ENCODE measurements at regions not wholly inside any gene's neighbourhood (a gene's known extent, or its start where the extent isn't known, plus 50 kb on each side); places are given as distances from the start of the nearest gene placed in this dataset.

DNA sequence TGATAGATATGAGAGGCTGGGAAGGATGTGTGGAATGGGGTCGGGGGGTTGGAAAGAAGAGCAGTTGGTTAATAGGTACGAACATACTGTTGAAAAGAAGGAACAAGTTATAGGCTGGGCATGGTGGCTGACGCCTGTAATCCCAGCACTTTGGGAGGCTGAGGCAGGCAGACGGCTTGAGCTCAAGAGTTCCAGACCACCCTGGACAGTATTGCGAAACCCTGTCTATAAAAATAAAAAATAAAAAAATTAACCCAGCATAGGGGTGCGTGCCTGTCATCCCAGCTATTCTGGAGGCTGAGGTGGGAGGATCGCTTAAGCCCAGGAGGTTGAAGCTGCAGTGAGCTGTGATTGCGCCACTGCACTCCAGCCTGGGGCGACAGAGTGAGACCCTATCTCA, 58.5 kb upstream of the NHSL2 start:
- TF ChIP-seq MYC (IDR thresholded peaks at IDR 0.05; ENCODE audit: low read depth, low read length), result no peak
- TF ChIP-seq, protein P1, sequence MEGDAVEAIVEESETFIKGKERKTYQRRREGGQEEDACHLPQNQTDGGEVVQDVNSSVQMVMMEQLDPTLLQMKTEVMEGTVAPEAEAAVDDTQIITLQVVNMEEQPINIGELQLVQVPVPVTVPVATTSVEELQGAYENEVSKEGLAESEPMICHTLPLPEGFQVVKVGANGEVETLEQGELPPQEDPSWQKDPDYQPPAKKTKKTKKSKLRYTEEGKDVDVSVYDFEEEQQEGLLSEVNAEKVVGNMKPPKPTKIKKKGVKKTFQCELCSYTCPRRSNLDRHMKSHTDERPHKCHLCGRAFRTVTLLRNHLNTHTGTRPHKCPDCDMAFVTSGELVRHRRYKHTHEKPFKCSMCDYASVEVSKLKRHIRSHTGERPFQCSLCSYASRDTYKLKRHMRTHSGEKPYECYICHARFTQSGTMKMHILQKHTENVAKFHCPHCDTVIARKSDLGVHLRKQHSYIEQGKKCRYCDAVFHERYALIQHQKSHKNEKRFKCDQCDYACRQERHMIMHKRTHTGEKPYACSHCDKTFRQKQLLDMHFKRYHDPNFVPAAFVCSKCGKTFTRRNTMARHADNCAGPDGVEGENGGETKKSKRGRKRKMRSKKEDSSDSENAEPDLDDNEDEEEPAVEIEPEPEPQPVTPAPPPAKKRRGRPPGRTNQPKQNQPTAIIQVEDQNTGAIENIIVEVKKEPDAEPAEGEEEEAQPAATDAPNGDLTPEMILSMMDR (IDR thresholded peaks at IDR 0.05; ENCODE audit: low read depth, low read length), result no peak

Measured in NB4 (cell line).